DND-41 (cell line): ENCODE measurements at regions not wholly inside any gene's neighbourhood (a gene's known extent, or its start where the extent isn't known, plus 50 kb on each side); places are given as distances from the start of the nearest gene placed in this dataset.

ENCODE experiments used
- CTCF ChIP-seq: IDR thresholded peaks from 2 replicates; pipeline ENCODE4 v1.5.1; 2012; ENCODE audit warnings: borderline replicate concordance, low read length, moderate library complexity, mild to moderate bottlenecking; ENCODE audit not compliant: poor library complexity, severe bottlenecking; ENCODE audit errors: extremely low read depth
- EZH2 ChIP-seq: IDR thresholded peaks from 3 replicates; pipeline ENCODE4 v1.6.1; 2012; ENCODE audit warnings: borderline replicate concordance, low read depth, mild to moderate bottlenecking, moderate library complexity, low read length, inconsistent platforms; ENCODE audit not compliant: severe bottlenecking

- TF ChIP-seq CTCF, result no peak
- TF ChIP-seq EZH2, result no peak
Measured at GRCh38 chr17:14585099-14585498, 284.2 kb downstream of the HS3ST3B1 start.
